ENCODE measurements at regions not wholly inside any gene's neighbourhood (a gene's known extent, or its start where the extent isn't known, plus 50 kb on each side); places are given as distances from the start of the nearest gene placed in this dataset.

GRCh38 chr1:81703756-81704463, 96.8 kb upstream of the ADGRL2 start:
- DNase-seq, result no peak
- Histone ChIP-seq H3K27ac (ENCODE audit: low read depth, low read length) (no peak overlapping the region), H3K4me1 (ENCODE audit: insufficient read depth, low read length) (no peaks in the 10 kb centered on the region), H3K27me3 (ENCODE audit: insufficient read depth, low read length, poor library complexity, severe bottlenecking) (no peaks in the 10 kb centered on the region), H3K9me3 (ENCODE audit: low read length) (no peaks in the 10 kb centered on the region), H3K4me3 (ENCODE audit: low read length) (no peak overlapping the region), H3K36me3 (ENCODE audit: insufficient read depth, low read length) (no peaks in the 10 kb centered on the region)
- Mint-ChIP-seq H3K9me3 (peaks cover 4 to 12% (median 8%) of the 10 kb centered on the region in 5 donors), H3K4me1 (no peaks in the 10 kb centered on the region), H3K27ac (no peak overlapping the region), H3K27me3 (no peaks in the 10 kb centered on the region), H3K4me3 (no peak overlapping the region), H3K36me3 (peaks cover 0 to 4% (median 0%) of the 10 kb centered on the region in 3 donors)
- POLR2A ChIA-PET, result no interaction called here
- CTCF ChIA-PET, result no interaction called here

GRCh38 chr1:81703391-81703755, 97.4 kb upstream of the ADGRL2 start:
- H3K36me3 Mint-ChIP-seq, result peaks cover 0 to 4% (median 0%) of the 10 kb centered on the region in 3 donors
- CTCF ChIA-PET, result no interaction called here
- no peak overlapping the region for H3K27ac Mint-ChIP-seq

GRCh38 chr1:81702903-81703302, 97.8 kb upstream of the ADGRL2 start:
- ChIA-PET CTCF (no interaction called here), POLR2A (no interaction called here)
- no peaks in the 10 kb centered on the region for H3K36me3 ChIP-seq (ENCODE audit: insufficient read depth, low read length)
- Mint-ChIP-seq H3K4me1 (no peaks in the 10 kb centered on the region), H3K36me3 (peaks cover 0 to 4% (median 0%) of the 10 kb centered on the region in 3 donors), H3K4me3 (no peak overlapping the region), H3K27me3 (no peaks in the 10 kb centered on the region), H3K27ac (no peak overlapping the region), H3K9me3 (peaks cover 4 to 19% (median 8%) of the 10 kb centered on the region in 5 donors)
- H3K9me3 ChIP-seq (ENCODE audit: low read length), result no peaks in the 10 kb centered on the region
- no peaks in the 10 kb centered on the region for H3K27me3 ChIP-seq (ENCODE audit: insufficient read depth, low read length, poor library complexity, severe bottlenecking)
- DNase-seq, result no peak
- no peak overlapping the region for H3K4me3 ChIP-seq (ENCODE audit: low read length)
- no peaks in the 10 kb centered on the region for H3K4me1 ChIP-seq (ENCODE audit: insufficient read depth, low read length)
- no peak overlapping the region for H3K27ac ChIP-seq (ENCODE audit: low read depth, low read length)

More at GRCh38 chr1:81703391-81703755, 97.4 kb upstream of the ADGRL2 start:
- no peaks in the 10 kb centered on the region for H3K4me1 Mint-ChIP-seq
- no peak overlapping the region for H3K4me3 Mint-ChIP-seq
- no peak overlapping the region for H3K27ac ChIP-seq (ENCODE audit: low read depth, low read length)
- no peaks in the 10 kb centered on the region for H3K9me3 ChIP-seq (ENCODE audit: low read length)
- no peak overlapping the region for H3K4me3 ChIP-seq (ENCODE audit: low read length)
- H3K4me1 ChIP-seq (ENCODE audit: insufficient read depth, low read length), result no peaks in the 10 kb centered on the region
- H3K27me3 Mint-ChIP-seq, result no peaks in the 10 kb centered on the region
- DNase-seq, result no peak
- POLR2A ChIA-PET, result no interaction called here
- no peaks in the 10 kb centered on the region for H3K36me3 ChIP-seq (ENCODE audit: insufficient read depth, low read length)
- peaks cover 4 to 17% (median 8%) of the 10 kb centered on the region in 5 donors for H3K9me3 Mint-ChIP-seq
- no peaks in the 10 kb centered on the region for H3K27me3 ChIP-seq (ENCODE audit: insufficient read depth, low read length, poor library complexity, severe bottlenecking)

- Histone ChIP-seq H3K27me3 (ENCODE audit: insufficient read depth, low read length, poor library complexity, severe bottlenecking) (no peaks in the 10 kb centered on the region), H3K4me3 (ENCODE audit: low read length) (no peak overlapping the region), H3K9me3 (ENCODE audit: low read length) (no peaks in the 10 kb centered on the region), H3K4me1 (ENCODE audit: insufficient read depth, low read length) (no peaks in the 10 kb centered on the region), H3K27ac (ENCODE audit: low read depth, low read length) (no peak overlapping the region), H3K36me3 (ENCODE audit: insufficient read depth, low read length) (no peaks in the 10 kb centered on the region)
- Mint-ChIP-seq H3K9me3 (peaks cover 4 to 19% (median 5%) of the 10 kb centered on the region in 5 donors), H3K27me3 (no peaks in the 10 kb centered on the region), H3K4me1 (no peaks in the 10 kb centered on the region), H3K4me3 (no peak overlapping the region), H3K27ac (no peak overlapping the region), H3K36me3 (peaks cover 0 to 4% (median 0%) of the 10 kb centered on the region in 3 donors)
- DNase-seq, result no peak
- ChIA-PET CTCF (no interaction called here), POLR2A (no interaction called here)
These were observed 98.5 kb upstream of the ADGRL2 start for GRCh38 chr1:81702079-81702715.

- H3K27me3 Mint-ChIP-seq, result no peaks in the 10 kb centered on the region
- ChIA-PET CTCF (no interaction called here), POLR2A (no interaction called here)
- Histone ChIP-seq H3K27ac (ENCODE audit: low read depth, low read length) (no peak overlapping the region), H3K36me3 (ENCODE audit: insufficient read depth, low read length) (no peaks in the 10 kb centered on the region), H3K9me3 (ENCODE audit: low read length) (no peaks in the 10 kb centered on the region), H3K27me3 (ENCODE audit: insufficient read depth, low read length, poor library complexity, severe bottlenecking) (no peaks in the 10 kb centered on the region), H3K4me1 (ENCODE audit: insufficient read depth, low read length) (no peaks in the 10 kb centered on the region), H3K4me3 (ENCODE audit: low read length) (no peak overlapping the region)
- peaks cover 0 to 4% (median 0%) of the 10 kb centered on the region in 3 donors for H3K36me3 Mint-ChIP-seq
- no peak overlapping the region for H3K27ac Mint-ChIP-seq
- H3K4me1 Mint-ChIP-seq, result no peaks in the 10 kb centered on the region
- peaks cover 0 to 22% (median 7%) of the 10 kb centered on the region in 5 donors for H3K9me3 Mint-ChIP-seq
- H3K4me3 Mint-ChIP-seq, result no peak overlapping the region
- no peak for DNase-seq
These were observed 99.8 kb upstream of the ADGRL2 start for GRCh38 chr1:81700728-81701470.

GRCh38 chr1:81699234-81699633, 101.5 kb upstream of the ADGRL2 start:
- no peak overlapping the region for H3K4me3 Mint-ChIP-seq
- H3K9me3 ChIP-seq (ENCODE audit: low read length), result no peaks in the 10 kb centered on the region
- H3K27me3 ChIP-seq (ENCODE audit: insufficient read depth, low read length, poor library complexity, severe bottlenecking), result no peaks in the 10 kb centered on the region
- no peaks in the 10 kb centered on the region for H3K4me1 Mint-ChIP-seq
- no peak for DNase-seq
- H3K27ac Mint-ChIP-seq, result no peak overlapping the region
- CTCF ChIA-PET, result no interaction called here
- H3K9me3 Mint-ChIP-seq, result peaks cover 0 to 20% (median 10%) of the 10 kb centered on the region in 5 donors
- no peak overlapping the region for H3K27ac ChIP-seq (ENCODE audit: low read depth, low read length)
- no peaks in the 10 kb centered on the region for H3K27me3 Mint-ChIP-seq
- no peaks in the 10 kb centered on the region for H3K4me1 ChIP-seq (ENCODE audit: insufficient read depth, low read length)
- POLR2A ChIA-PET, result no interaction called here
- no peak overlapping the region for H3K4me3 ChIP-seq (ENCODE audit: low read length)
- no peaks in the 10 kb centered on the region for H3K36me3 ChIP-seq (ENCODE audit: insufficient read depth, low read length)
- no peaks in the 10 kb centered on the region for H3K36me3 Mint-ChIP-seq

- Mint-ChIP-seq H3K27me3 (no peaks in the 10 kb centered on the region), H3K4me3 (no peak overlapping the region), H3K27ac (no peak overlapping the region), H3K9me3 (peaks cover 4 to 15% (median 8%) of the 10 kb centered on the region in 5 donors), H3K36me3 (no peaks in the 10 kb centered on the region), H3K4me1 (no peaks in the 10 kb centered on the region)
- Histone ChIP-seq H3K27ac (ENCODE audit: low read depth, low read length) (no peak overlapping the region), H3K4me3 (ENCODE audit: low read length) (no peak overlapping the region), H3K9me3 (ENCODE audit: low read length) (no peaks in the 10 kb centered on the region), H3K4me1 (ENCODE audit: insufficient read depth, low read length) (no peaks in the 10 kb centered on the region), H3K27me3 (ENCODE audit: insufficient read depth, low read length, poor library complexity, severe bottlenecking) (no peaks in the 10 kb centered on the region), H3K36me3 (ENCODE audit: insufficient read depth, low read length) (no peaks in the 10 kb centered on the region)
- ChIA-PET CTCF (no interaction called here), POLR2A (no interaction called here)
- DNase-seq, result no peak
These were observed 105.0 kb upstream of the ADGRL2 start for GRCh38 chr1:81695741-81696140.

GRCh38 chr1:81693316-81693715, 107.4 kb upstream of the ADGRL2 start:
- H3K9me3 ChIP-seq (ENCODE audit: low read length), result no peaks in the 10 kb centered on the region
- Mint-ChIP-seq H3K9me3 (peaks cover 8 to 20% (median 11%) of the 10 kb centered on the region in 5 donors), H3K27me3 (no peaks in the 10 kb centered on the region), H3K36me3 (no peaks in the 10 kb centered on the region), H3K27ac (no peak overlapping the region), H3K4me3 (no peak overlapping the region), H3K4me1 (no peaks in the 10 kb centered on the region)
- no peak overlapping the region for H3K27ac ChIP-seq (ENCODE audit: low read depth, low read length)
- ChIA-PET POLR2A (no interaction called here), CTCF (no interaction called here)
- H3K36me3 ChIP-seq (ENCODE audit: insufficient read depth, low read length), result no peaks in the 10 kb centered on the region
- H3K4me1 ChIP-seq (ENCODE audit: insufficient read depth, low read length), result no peaks in the 10 kb centered on the region
- H3K4me3 ChIP-seq (ENCODE audit: low read length), result no peak overlapping the region
- no peak for DNase-seq
- no peaks in the 10 kb centered on the region for H3K27me3 ChIP-seq (ENCODE audit: insufficient read depth, low read length, poor library complexity, severe bottlenecking)
